ENCODE measurements at regions not wholly inside any gene's neighbourhood (a gene's known extent, or its start where the extent isn't known, plus 50 kb on each side); places are given as distances from the start of the nearest gene placed in this dataset.
A peak's percentile ranks its signal among the peaks of the same experiment; 100 is the strongest.
"Not testable (repeated sequence)": the region's sequence is repeated elsewhere in the genome, so short reads cannot be mapped to it uniquely, and the experiment has no call there.

- no peak for TF ChIP-seq POLR2AphosphoS5 (IDR thresholded peaks at IDR 0.05; ENCODE audit: low read depth, low read length)
- no peak for TF ChIP-seq TAF1 (IDR thresholded peaks at IDR 0.05; ENCODE audit: borderline replicate concordance, low read depth, low read length)
- TF ChIP-seq POLR2A (IDR thresholded peaks at IDR 0.05; ENCODE audit: low read depth, low read length): no peak
- DNase-seq (ENCODE audit: insufficient read length): no peak
- FAIRE-seq: no peak
Observed at GRCh38 chr9:75378926-75379325, 290.6 kb downstream of the OSTF1 start.

DNA sequence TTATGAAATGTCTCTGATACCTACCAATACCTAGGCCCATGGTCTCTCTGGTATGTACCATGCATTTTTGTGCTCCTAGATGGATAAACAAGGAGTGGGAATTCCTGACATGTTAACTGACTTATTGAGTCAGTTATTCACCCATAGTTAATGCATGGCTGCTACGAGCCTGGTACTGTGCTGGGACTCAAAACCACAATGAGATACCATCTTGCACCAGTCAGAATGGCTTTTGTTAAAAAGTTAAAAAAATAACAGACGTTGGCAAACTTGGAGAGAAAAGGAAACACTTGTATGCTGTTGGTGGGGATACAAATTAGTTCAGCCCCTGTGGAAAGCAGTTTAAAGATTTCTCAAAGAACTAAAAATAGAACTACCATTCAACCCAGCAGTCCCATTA lies 293.8 kb downstream of the OSTF1 start:
- FAIRE-seq (no peak), DNase-seq (ENCODE audit: insufficient read length) (no peak)
- TF ChIP-seq POLR2AphosphoS5 (IDR thresholded peaks at IDR 0.05; ENCODE audit: low read depth, low read length) (no peak), POLR2A (IDR thresholded peaks at IDR 0.05; ENCODE audit: low read depth, low read length) (no peak), TAF1 (IDR thresholded peaks at IDR 0.05; ENCODE audit: borderline replicate concordance, low read depth, low read length) (no peak)

- not testable (repeated sequence) for DNase-seq (ENCODE audit: insufficient read length)
Observed at GRCh38 chr9:75383420-75384034, 295.2 kb downstream of the OSTF1 start.

GRCh38 chr9:75385236-75385635 lies 296.9 kb downstream of the OSTF1 start:
- TF ChIP-seq POLR2AphosphoS5 (IDR thresholded peaks at IDR 0.05; ENCODE audit: low read depth, low read length): no peak
- TF ChIP-seq POLR2A (IDR thresholded peaks at IDR 0.05; ENCODE audit: low read depth, low read length): no peak
- TF ChIP-seq TAF1 (IDR thresholded peaks at IDR 0.05; ENCODE audit: borderline replicate concordance, low read depth, low read length): no peak
- FAIRE-seq (no peak), DNase-seq (ENCODE audit: insufficient read length) (no peak)

More at GRCh38 chr9:75383420-75384034, 295.2 kb downstream of the OSTF1 start:
- FAIRE-seq: not testable (repeated sequence)

DNA sequence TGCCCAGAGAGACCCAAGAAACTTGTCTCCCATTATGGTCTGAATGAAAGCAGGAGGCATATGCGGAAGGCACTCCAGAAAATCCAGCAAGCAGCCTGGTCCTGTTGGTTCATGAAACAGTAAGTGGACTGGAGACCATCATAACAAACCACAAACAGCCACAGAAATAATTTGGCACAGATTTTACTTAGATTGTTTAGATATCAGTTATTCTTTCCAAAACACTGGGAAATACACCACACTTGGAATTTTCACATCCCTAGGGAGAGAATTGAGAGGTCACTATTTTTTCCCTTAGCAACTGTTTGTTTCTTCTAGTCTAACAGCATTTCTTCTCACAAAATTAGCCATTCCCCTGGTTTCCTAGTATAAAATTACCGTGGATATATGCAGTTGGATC lies 300.8 kb downstream of the OSTF1 start:
- TF ChIP-seq TAF1 (IDR thresholded peaks at IDR 0.05; ENCODE audit: borderline replicate concordance, low read depth, low read length) (no peak), POLR2A (IDR thresholded peaks at IDR 0.05; ENCODE audit: low read depth, low read length) (no peak), POLR2AphosphoS5 (IDR thresholded peaks at IDR 0.05; ENCODE audit: low read depth, low read length) (no peak)
- DNase-seq (ENCODE audit: insufficient read length) (no peak), FAIRE-seq (no peak)

GRCh38 chr9:75390951-75391350 lies 302.6 kb downstream of the OSTF1 start:
- TF ChIP-seq TAF1 (IDR thresholded peaks at IDR 0.05; ENCODE audit: borderline replicate concordance, low read depth, low read length) (no peak), POLR2A (IDR thresholded peaks at IDR 0.05; ENCODE audit: low read depth, low read length) (no peak), POLR2AphosphoS5 (IDR thresholded peaks at IDR 0.05; ENCODE audit: low read depth, low read length) (no peak)
- FAIRE-seq: no peak
- DNase-seq (ENCODE audit: insufficient read length): no peak

GRCh38 chr9:75391497-75391896 lies 303.2 kb downstream of the OSTF1 start:
- no peak for TF ChIP-seq POLR2AphosphoS5 (IDR thresholded peaks at IDR 0.05; ENCODE audit: low read depth, low read length)
- no peak for TF ChIP-seq POLR2A (IDR thresholded peaks at IDR 0.05; ENCODE audit: low read depth, low read length)
- no peak for TF ChIP-seq TAF1 (IDR thresholded peaks at IDR 0.05; ENCODE audit: borderline replicate concordance, low read depth, low read length)
- no peak for DNase-seq (ENCODE audit: insufficient read length)
- FAIRE-seq: no peak

DNA sequence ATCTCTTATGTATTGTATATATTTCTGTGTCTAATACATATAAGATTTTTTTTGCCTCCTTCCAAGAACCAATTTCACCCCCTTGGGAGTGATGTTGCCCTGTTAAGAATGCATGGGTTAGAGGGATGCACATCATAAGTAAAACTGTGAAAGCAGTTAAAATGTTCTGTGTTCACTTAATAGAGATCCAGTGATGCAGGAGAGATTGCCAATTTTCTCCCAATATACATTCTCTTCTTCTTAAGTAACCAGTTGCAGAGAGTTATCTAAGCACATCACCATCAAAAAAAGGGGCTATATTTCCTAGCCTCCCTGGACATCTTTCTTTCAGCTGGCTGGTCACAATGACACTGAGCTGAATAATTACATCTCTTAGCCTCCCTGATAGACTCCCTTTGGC lies 307.0 kb downstream of the OSTF1 start:
- TF ChIP-seq TAF1 (IDR thresholded peaks at IDR 0.05; ENCODE audit: borderline replicate concordance, low read depth, low read length): no peak
- no peak for TF ChIP-seq POLR2A (IDR thresholded peaks at IDR 0.05; ENCODE audit: low read depth, low read length)
- TF ChIP-seq POLR2AphosphoS5 (IDR thresholded peaks at IDR 0.05; ENCODE audit: low read depth, low read length): no peak
- FAIRE-seq: no peak
- no peak for DNase-seq (ENCODE audit: insufficient read length)

DNA sequence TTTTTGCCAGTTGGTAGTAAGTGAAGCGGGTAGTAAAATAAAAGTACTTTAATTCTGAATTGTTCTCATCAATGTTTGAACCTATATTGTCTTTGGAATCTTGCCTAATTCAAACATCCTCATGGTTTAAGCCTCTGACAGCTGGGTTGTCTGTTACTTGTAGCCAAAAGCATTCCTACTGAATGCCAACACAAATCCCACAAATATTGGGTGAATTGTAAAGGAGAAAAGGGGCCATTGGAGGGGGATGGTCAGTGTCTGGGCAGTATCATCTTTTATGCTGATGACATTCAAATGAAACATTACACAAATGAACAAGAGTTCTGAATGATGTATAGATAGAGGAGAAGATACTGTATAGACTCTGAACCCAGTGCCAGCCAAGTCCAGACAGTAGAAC lies 309.5 kb downstream of the OSTF1 start:
- FAIRE-seq: no peak
- no peak for DNase-seq (ENCODE audit: insufficient read length)
- TF ChIP-seq POLR2A (IDR thresholded peaks at IDR 0.05; ENCODE audit: low read depth, low read length) (no peak), POLR2AphosphoS5 (IDR thresholded peaks at IDR 0.05; ENCODE audit: low read depth, low read length) (no peak), TAF1 (IDR thresholded peaks at IDR 0.05; ENCODE audit: borderline replicate concordance, low read depth, low read length) (no peak)

GRCh38 chr9:75408391-75408790 lies 320.1 kb downstream of the OSTF1 start:
- FAIRE-seq: no peak
- no peak for DNase-seq (ENCODE audit: insufficient read length)
- TF ChIP-seq POLR2AphosphoS5 (IDR thresholded peaks at IDR 0.05; ENCODE audit: low read depth, low read length) (no peak), POLR2A (IDR thresholded peaks at IDR 0.05; ENCODE audit: low read depth, low read length) (no peak), TAF1 (IDR thresholded peaks at IDR 0.05; ENCODE audit: borderline replicate concordance, low read depth, low read length) (no peak)

- DNase-seq (ENCODE audit: insufficient read length) (no peak), FAIRE-seq (no peak)
- TF ChIP-seq TAF1 (IDR thresholded peaks at IDR 0.05; ENCODE audit: borderline replicate concordance, low read depth, low read length): no peak
- TF ChIP-seq POLR2A (IDR thresholded peaks at IDR 0.05; ENCODE audit: low read depth, low read length): no peak
- no peak for TF ChIP-seq POLR2AphosphoS5 (IDR thresholded peaks at IDR 0.05; ENCODE audit: low read depth, low read length)
Observed at GRCh38 chr9:75410405-75410804, 322.1 kb downstream of the OSTF1 start.

DNA sequence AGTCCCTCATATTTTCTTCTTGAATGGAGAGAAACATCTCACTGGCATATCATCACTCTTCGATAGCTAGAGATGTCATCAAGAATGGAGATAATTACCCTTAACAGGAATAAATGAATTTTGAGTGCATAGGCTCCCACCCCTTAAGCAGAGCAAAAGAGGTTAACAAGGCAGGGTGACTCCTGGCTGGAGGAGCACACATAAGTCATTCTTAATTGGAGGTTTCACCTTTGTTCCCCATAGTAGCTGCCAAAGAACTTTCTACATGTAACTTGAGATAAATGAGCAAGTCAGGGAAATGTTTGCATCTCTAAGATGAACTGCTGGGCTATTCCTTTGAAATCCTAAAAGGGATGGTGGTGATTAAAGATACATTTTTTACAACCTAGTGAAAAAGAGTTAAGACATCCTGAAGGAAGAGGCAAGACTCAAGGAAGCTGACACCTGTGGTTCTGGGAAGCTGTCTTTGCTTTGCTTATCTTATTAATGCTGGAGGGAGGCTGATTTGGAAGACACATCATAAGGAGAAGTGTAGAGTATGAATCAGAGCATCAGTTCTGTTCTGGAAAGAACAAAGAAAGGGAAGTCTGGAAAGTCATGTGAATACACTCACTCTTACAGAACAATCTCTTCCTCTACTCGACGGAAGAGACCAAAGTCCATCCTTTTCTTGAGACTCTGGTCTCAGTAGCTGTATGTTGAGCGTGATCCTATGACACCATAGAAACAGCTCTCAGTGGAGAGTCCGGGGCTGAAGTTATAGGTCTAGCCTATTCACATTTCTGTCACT lies 326.3 kb downstream of the OSTF1 start:
- DNase-seq (ENCODE audit: insufficient read length) (no peak), FAIRE-seq (peak; percentile 48)
- TF ChIP-seq POLR2AphosphoS5 (IDR thresholded peaks at IDR 0.05; ENCODE audit: low read depth, low read length) (no peak), POLR2A (IDR thresholded peaks at IDR 0.05; ENCODE audit: low read depth, low read length) (no peak), TAF1 (IDR thresholded peaks at IDR 0.05; ENCODE audit: borderline replicate concordance, low read depth, low read length) (no peak)

All from GM12892 (cell line).